WTC11 (cell line): ENCODE measurements at regions not wholly inside any gene's neighbourhood (a gene's known extent, or its start where the extent isn't known, plus 50 kb on each side); places are given as distances from the start of the nearest gene placed in this dataset.

Source experiments
- ATAC-seq: fragments of 200-7000 bp; cut with Tn5 transposase; 2 replicates; pipeline ENCODE4 v1.10.0; 2021; ENCODE audit warnings: mild to moderate bottlenecking, moderate library complexity
- CTCF ChIA-PET: fragments of 300-600 bp; sonication (Branson Sonifier 250); formaldehyde crosslinking; loops from one replicate; lab custom pipeline; 2021; ENCODE audit warnings: antibody characterized with exemption; lab: Charles Lee
- POLR2A ChIA-PET: fragments of 350-600 bp; sonication (Branson Sonifier 250); formaldehyde crosslinking; loops from one replicate; lab custom pipeline; 2021; ENCODE audit warnings: antibody characterized with exemption; lab: Charles Lee
- DNase-seq: peaks from one replicate; pipeline ENCODE4 v3.0.0; 2021; ENCODE audit warnings: low spot score
- H3K27ac Mint-ChIP-seq: 2 replicates; pipeline ENCODE4 v1.8.0; 2021; ENCODE audit warnings: mixed read lengths
- H3K27me3 Mint-ChIP-seq: 2 replicates; pipeline ENCODE4 v1.8.0; 2021; ENCODE audit warnings: low read depth, mild to moderate bottlenecking, moderate library complexity, mixed read lengths
- H3K36me3 Mint-ChIP-seq: 2 replicates; pipeline ENCODE4 v1.8.0; 2021; ENCODE audit warnings: mixed read lengths
- H3K4me1 Mint-ChIP-seq: 2 replicates; pipeline ENCODE4 v1.8.0; 2022; ENCODE audit warnings: mixed read lengths
- H3K4me3 Mint-ChIP-seq: 2 replicates; pipeline ENCODE4 v1.8.0; 2021; ENCODE audit warnings: mild to moderate bottlenecking, moderate library complexity, mixed read lengths
- H3K9me3 Mint-ChIP-seq: 2 replicates; pipeline ENCODE4 v1.8.0; 2021; ENCODE audit warnings: mixed read lengths
- ATF1 ChIP-seq: sonication (generic); formaldehyde crosslinking; IDR thresholded peaks from 2 replicates; pipeline ENCODE4 v1.8.1; 2023; ENCODE audit warnings: mild to moderate bottlenecking, moderate library complexity, missing genetic modification reagents
- CREB1 ChIP-seq: sonication (generic); formaldehyde crosslinking; IDR thresholded peaks from 2 replicates; pipeline ENCODE4 v1.8.0; 2023; ENCODE audit warnings: mild to moderate bottlenecking, missing genetic modification reagents
- ELF4 ChIP-seq: sonication (generic); formaldehyde crosslinking; IDR thresholded peaks from 2 replicates; pipeline ENCODE4 v1.8.1; 2022; ENCODE audit warnings: low read depth, mild to moderate bottlenecking, moderate library complexity, missing genetic modification reagents
- EMX1 ChIP-seq: fragments of 250-450 bp; sonication (Bioruptor Pico); IDR thresholded peaks from 2 replicates; pipeline ENCODE4 v1.8.0; 2021; ENCODE audit warnings: mild to moderate bottlenecking
- FOXK1 ChIP-seq: sonication (generic); formaldehyde crosslinking; IDR thresholded peaks from 2 replicates; pipeline ENCODE4 v1.8.0; 2022; ENCODE audit warnings: mild to moderate bottlenecking, moderate library complexity, missing genetic modification reagents
- GTF2I ChIP-seq: fragments of 250-450 bp; sonication (Bioruptor Pico); conservative IDR thresholded peaks from 2 replicates; pipeline ENCODE4 v1.4.0; 2021; ENCODE audit warnings: mild to moderate bottlenecking
- NFATC4 ChIP-seq: fragments of 250-450 bp; sonication (Bioruptor Pico); IDR thresholded peaks from 2 replicates; pipeline ENCODE4 v1.9.0; 2021; ENCODE audit warnings: mild to moderate bottlenecking
- NFE2L1 ChIP-seq: sonication (generic); formaldehyde crosslinking; IDR thresholded peaks from 2 replicates; pipeline ENCODE4 v1.8.1; 2023; ENCODE audit warnings: missing genetic modification reagents
- NR1H2 ChIP-seq: sonication (generic); formaldehyde crosslinking; IDR thresholded peaks from 2 replicates; pipeline ENCODE4 v1.9.0; 2021; ENCODE audit warnings: mild to moderate bottlenecking, moderate library complexity, missing genetic modification reagents
- OVOL2 ChIP-seq: fragments of 250-450 bp; sonication (Bioruptor Pico); IDR thresholded peaks from 2 replicates; pipeline ENCODE4 v1.9.0; 2021; ENCODE audit warnings: mild to moderate bottlenecking, borderline replicate concordance
- RELA ChIP-seq: sonication (generic); formaldehyde crosslinking; IDR thresholded peaks from 2 replicates; pipeline ENCODE4 v1.8.1; 2022; ENCODE audit warnings: missing genetic modification reagents, mild to moderate bottlenecking, borderline replicate concordance
- TEAD1 ChIP-seq: sonication (generic); formaldehyde crosslinking; IDR thresholded peaks from 2 replicates; pipeline ENCODE4 v1.8.0; 2022; ENCODE audit warnings: mild to moderate bottlenecking, missing genetic modification reagents
- TEAD4 ChIP-seq: sonication (generic); formaldehyde crosslinking; IDR thresholded peaks from 2 replicates; pipeline ENCODE4 v1.8.0; 2022; ENCODE audit warnings: mild to moderate bottlenecking, missing genetic modification reagents
- ZNF232 ChIP-seq: sonication (generic); formaldehyde crosslinking; IDR thresholded peaks from 2 replicates; pipeline ENCODE4 v1.8.0; 2022; ENCODE audit warnings: mild to moderate bottlenecking, missing genetic modification reagents
- ZNF263 ChIP-seq: sonication (generic); formaldehyde crosslinking; IDR thresholded peaks from 2 replicates; pipeline ENCODE4 v1.8.1; 2022; ENCODE audit warnings: low read depth, mild to moderate bottlenecking, moderate library complexity, missing genetic modification reagents
- ZNF317 ChIP-seq: sonication (generic); formaldehyde crosslinking; IDR thresholded peaks from 2 replicates; pipeline ENCODE4 v1.8.1; 2023; ENCODE audit warnings: low read depth, mild to moderate bottlenecking, moderate library complexity, missing genetic modification reagents, borderline replicate concordance
- ZNF671 ChIP-seq: fragments of 250-450 bp; sonication (Bioruptor Pico); IDR thresholded peaks from 2 replicates; pipeline ENCODE4 v1.8.0; 2021; ENCODE audit warnings: mild to moderate bottlenecking
- TF ChIP-seq, protein P1 (sequence below): sonication (generic); formaldehyde crosslinking; IDR thresholded peaks from 2 replicates; pipeline ENCODE4 v1.8.1; 2023; ENCODE audit warnings: mild to moderate bottlenecking, missing genetic modification reagents
- TF ChIP-seq, protein P2 (sequence below): sonication (generic); formaldehyde crosslinking; IDR thresholded peaks from 2 replicates; pipeline ENCODE4 v1.8.0; 2022; ENCODE audit warnings: mild to moderate bottlenecking, missing genetic modification reagents
- TF ChIP-seq, protein P3 (sequence below): sonication (generic); formaldehyde crosslinking; conservative IDR thresholded peaks from 2 replicates; pipeline ENCODE4 v1.8.1; 2022; ENCODE audit warnings: mild to moderate bottlenecking, missing genetic modification reagents
- TF ChIP-seq, protein P4 (sequence below): sonication (generic); formaldehyde crosslinking; IDR thresholded peaks from 2 replicates; pipeline ENCODE4 v1.8.0; 2023; ENCODE audit warnings: mild to moderate bottlenecking, missing genetic modification reagents
- TF ChIP-seq, protein P5 (sequence below): fragments of 250-450 bp; sonication (Bioruptor Pico); conservative IDR thresholded peaks from 2 replicates; pipeline ENCODE4 v1.9.0; 2021; ENCODE audit warnings: mild to moderate bottlenecking

DNA sequence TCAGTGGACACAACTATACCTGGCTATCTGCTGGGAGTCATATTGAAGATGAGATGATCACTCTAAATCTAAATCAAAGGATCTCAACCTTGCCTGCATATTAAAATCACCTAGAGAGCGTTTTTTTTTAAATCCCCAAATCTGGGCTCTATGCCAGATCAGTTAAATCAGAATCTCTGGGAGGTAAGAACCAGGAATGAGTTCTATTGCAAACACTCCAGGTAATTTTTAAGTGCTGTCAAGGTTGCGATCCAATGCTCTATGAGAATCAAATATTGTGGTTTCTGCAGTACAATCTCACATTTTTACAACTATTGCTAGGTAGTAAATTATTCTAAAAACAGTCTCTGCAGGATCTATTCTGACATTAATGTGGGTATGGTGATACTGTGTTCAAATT is 202.3 kb upstream of the OR13F1 start:
- ATAC-seq = no peak
- Mint-ChIP-seq H3K36me3 (no peaks in the 10 kb centered on the region), H3K27ac (no peak overlapping the region), H3K4me1 (peaks cover under 1% of the 10 kb centered on the region), H3K27me3 (no peaks in the 10 kb centered on the region), H3K4me3 (no peak overlapping the region), H3K9me3 (peaks cover 22% of the 10 kb centered on the region)
- TF ChIP-seq TEAD4 (CRISPR knock-in tag) (no peak), ATF1 (CRISPR knock-in tag) (no peak), OVOL2 (CRISPR knock-in tag) (no peak), NR1H2 (CRISPR knock-in tag) (no peak), EMX1 (no peak), NFATC4 (CRISPR knock-in tag) (no peak), ZNF232 (no peak), NFE2L1 (CRISPR knock-in tag) (no peak), ZNF263 (no peak), CREB1 (no peak), ZNF317 (no peak), FOXK1 (CRISPR knock-in tag) (no peak), RELA (CRISPR knock-in tag) (no peak), TEAD1 (CRISPR knock-in tag) (no peak)
- TF ChIP-seq, protein P1, sequence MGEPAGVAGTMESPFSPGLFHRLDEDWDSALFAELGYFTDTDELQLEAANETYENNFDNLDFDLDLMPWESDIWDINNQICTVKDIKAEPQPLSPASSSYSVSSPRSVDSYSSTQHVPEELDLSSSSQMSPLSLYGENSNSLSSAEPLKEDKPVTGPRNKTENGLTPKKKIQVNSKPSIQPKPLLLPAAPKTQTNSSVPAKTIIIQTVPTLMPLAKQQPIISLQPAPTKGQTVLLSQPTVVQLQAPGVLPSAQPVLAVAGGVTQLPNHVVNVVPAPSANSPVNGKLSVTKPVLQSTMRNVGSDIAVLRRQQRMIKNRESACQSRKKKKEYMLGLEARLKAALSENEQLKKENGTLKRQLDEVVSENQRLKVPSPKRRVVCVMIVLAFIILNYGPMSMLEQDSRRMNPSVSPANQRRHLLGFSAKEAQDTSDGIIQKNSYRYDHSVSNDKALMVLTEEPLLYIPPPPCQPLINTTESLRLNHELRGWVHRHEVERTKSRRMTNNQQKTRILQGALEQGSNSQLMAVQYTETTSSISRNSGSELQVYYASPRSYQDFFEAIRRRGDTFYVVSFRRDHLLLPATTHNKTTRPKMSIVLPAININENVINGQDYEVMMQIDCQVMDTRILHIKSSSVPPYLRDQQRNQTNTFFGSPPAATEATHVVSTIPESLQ (CRISPR knock-in tag) = no peak
- TF ChIP-seq, protein P2, sequence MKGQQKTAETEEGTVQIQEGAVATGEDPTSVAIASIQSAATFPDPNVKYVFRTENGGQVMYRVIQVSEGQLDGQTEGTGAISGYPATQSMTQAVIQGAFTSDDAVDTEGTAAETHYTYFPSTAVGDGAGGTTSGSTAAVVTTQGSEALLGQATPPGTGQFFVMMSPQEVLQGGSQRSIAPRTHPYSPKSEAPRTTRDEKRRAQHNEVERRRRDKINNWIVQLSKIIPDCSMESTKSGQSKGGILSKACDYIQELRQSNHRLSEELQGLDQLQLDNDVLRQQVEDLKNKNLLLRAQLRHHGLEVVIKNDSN (CRISPR knock-in tag) = no peak
- ChIA-PET CTCF (no interaction called here), POLR2A (no interaction called here)
- DNase-seq = no peak

DNA sequence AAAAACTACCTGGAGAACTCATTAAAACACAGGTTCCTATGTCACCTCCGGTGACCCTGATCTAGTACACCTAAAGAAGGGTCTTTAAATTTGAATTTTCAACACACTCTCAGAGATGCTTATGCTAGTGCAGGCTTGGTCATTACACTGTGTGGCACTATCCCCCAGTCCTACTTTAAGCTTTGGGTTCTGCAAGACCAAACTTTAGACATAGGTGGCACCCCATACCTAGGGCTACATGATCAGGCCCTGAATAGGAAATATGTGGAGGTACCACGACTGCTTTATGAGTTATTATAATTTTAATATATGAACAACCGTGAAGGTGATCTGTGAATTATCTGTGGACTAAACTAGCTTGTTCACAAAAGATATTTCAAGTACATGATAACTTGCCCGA is 201.3 kb upstream of the OR13F1 start:
- Mint-ChIP-seq H3K27ac (no peak overlapping the region), H3K36me3 (no peaks in the 10 kb centered on the region), H3K4me3 (no peak overlapping the region), H3K27me3 (no peaks in the 10 kb centered on the region)
- ChIA-PET POLR2A (no interaction called here), CTCF (no interaction called here)
- no peak for ATAC-seq
- no peak for TF ChIP-seq ZNF671
- no peak for TF ChIP-seq ELF4 (CRISPR knock-in tag)
- no peak for TF ChIP-seq TEAD1 (CRISPR knock-in tag)
- TF ChIP-seq, protein P3, sequence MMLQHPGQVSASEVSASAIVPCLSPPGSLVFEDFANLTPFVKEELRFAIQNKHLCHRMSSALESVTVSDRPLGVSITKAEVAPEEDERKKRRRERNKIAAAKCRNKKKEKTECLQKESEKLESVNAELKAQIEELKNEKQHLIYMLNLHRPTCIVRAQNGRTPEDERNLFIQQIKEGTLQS (CRISPR knock-in tag) = no peak
- TF ChIP-seq, protein P4, sequence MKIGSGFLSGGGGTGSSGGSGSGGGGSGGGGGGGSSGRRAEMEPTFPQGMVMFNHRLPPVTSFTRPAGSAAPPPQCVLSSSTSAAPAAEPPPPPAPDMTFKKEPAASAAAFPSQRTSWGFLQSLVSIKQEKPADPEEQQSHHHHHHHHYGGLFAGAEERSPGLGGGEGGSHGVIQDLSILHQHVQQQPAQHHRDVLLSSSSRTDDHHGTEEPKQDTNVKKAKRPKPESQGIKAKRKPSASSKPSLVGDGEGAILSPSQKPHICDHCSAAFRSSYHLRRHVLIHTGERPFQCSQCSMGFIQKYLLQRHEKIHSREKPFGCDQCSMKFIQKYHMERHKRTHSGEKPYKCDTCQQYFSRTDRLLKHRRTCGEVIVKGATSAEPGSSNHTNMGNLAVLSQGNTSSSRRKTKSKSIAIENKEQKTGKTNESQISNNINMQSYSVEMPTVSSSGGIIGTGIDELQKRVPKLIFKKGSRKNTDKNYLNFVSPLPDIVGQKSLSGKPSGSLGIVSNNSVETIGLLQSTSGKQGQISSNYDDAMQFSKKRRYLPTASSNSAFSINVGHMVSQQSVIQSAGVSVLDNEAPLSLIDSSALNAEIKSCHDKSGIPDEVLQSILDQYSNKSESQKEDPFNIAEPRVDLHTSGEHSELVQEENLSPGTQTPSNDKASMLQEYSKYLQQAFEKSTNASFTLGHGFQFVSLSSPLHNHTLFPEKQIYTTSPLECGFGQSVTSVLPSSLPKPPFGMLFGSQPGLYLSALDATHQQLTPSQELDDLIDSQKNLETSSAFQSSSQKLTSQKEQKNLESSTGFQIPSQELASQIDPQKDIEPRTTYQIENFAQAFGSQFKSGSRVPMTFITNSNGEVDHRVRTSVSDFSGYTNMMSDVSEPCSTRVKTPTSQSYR (CRISPR knock-in tag) = no peak
- TF ChIP-seq, protein P5, sequence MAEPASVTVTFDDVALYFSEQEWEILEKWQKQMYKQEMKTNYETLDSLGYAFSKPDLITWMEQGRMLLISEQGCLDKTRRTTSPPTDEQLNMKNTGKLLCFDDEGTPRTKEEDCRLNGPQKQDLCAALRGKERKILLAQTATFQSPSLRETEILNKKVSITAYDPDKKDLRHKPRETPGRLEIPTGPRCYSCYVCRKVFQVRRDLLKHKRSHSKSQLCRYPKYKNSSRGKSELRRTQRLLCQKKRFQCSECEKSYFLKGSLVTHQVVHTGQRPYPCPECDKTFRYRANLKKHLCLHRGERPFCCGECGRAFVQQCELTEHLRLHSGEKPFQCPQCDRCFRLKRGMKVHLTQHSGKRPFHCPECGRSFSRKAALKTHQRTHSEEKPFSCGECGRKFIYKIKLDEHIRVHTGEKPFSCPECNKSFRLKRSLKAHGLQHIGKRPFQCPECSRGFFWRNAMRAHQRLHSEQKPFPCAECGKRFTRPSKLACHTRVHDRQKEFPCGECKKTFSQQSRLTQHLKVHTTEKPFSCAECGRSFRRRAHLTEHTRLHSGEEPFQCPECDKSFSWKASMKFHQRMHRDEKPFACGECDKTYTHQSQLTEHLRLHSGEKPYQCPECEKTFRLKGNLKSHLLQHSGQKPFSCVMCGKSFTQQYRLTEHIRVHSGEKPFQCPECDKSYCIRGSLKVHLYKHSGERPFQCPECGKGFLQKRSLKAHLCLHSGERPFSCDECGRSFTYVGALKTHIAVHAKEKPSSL = no peak
- no peak for TF ChIP-seq TEAD4 (CRISPR knock-in tag)
- no peak for TF ChIP-seq GTF2I (CRISPR knock-in tag)
- TF ChIP-seq, all 79 proteins: peak for 0
- H3K4me1 Mint-ChIP-seq = peaks cover 4% of the 10 kb centered on the region
- DNase-seq = no peak
- peaks cover 22% of the 10 kb centered on the region for H3K9me3 Mint-ChIP-seq
